ENCODE measurements at regions not wholly inside any gene's neighbourhood (a gene's known extent, or its start where the extent isn't known, plus 50 kb on each side); places are given as distances from the start of the nearest gene placed in this dataset.

DNA sequence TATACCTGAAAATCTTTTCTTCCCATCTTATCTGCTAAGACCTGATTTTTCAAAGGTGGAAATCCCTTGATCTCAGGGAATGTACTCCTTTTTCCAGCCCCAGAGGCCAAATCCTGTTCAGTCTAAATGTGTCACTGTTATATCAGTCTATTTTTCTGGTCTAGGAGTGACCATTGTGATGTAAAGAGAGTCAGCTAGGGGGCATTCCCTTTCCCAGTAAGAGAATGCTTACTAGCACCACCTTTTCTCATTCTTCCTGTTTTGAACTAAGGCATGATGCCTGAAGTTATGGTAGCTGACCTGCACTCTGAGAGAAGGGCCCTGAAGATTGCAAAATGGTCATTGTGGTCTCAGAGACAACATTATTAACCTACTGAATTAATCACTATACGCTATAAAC lies 124.1 kb upstream of the XIRP2 start:
- no peak overlapping the region for H2AFZ ChIP-seq (ENCODE audit: low read depth, low read length)
- H3K9me1 ChIP-seq (replicated peaks; ENCODE audit: control insufficient read depth, extremely low read depth, insufficient read depth, low read length) = no peaks in the 10 kb centered on the region
- FAIRE-seq (no peak), DNase-seq (ENCODE audit: low read depth, low spot score) (no peak)
- H3K4me2 ChIP-seq (ENCODE audit: insufficient read depth, low read length) = no peak overlapping the region
- intact Hi-C loops (cut with micrococcal nuclease) = no loop called here
- H3K27me3 ChIP-seq (ENCODE audit: control insufficient read depth in 2 of 2, insufficient read depth in 2 of 2, low read length in 2 of 2) = no peaks in the 10 kb centered on the region
- POLR2A ChIA-PET = no interaction called here
- no peaks in the 10 kb centered on the region for H3K9me3 ChIP-seq (replicated peaks; ENCODE audit: control insufficient read depth, insufficient read depth, low read length)
- no peaks in the 10 kb centered on the region for H3K79me2 ChIP-seq (ENCODE audit: control insufficient read depth, insufficient read depth, low read length)
- H3K9ac ChIP-seq (replicated peaks; ENCODE audit: extremely low read depth, insufficient read depth, low read length) = no peak overlapping the region
- H3K4me3 ChIP-seq (replicated peaks in 1 of 3; ENCODE audit: insufficient read depth in 1 of 3, low read depth in 1 of 3, low read length in 3 of 3) = no peak overlapping the region
- no peak overlapping the region for H3K27ac ChIP-seq (ENCODE audit: insufficient read depth, low read depth, low read length)
- H3K36me3 ChIP-seq (ENCODE audit: control insufficient read depth in 2 of 2, extremely low read depth in 1 of 2, insufficient read depth in 2 of 2, low read length in 2 of 2) = no peaks in the 10 kb centered on the region
- BruUV-seq (replicated peaks) = no TSS peak
- TF ChIP-seq POLR2A (IDR thresholded peaks at IDR 0.05; ENCODE audit: low read depth, low read length) = no peak
- TF ChIP-seq MYC (IDR thresholded peaks at IDR 0.05; ENCODE audit: low read depth, low read length) = no peak
- TF ChIP-seq MAX (IDR thresholded peaks at IDR 0.05; ENCODE audit: insufficient read depth, insufficient read length) = no peak
- TF ChIP-seq FOS (IDR thresholded peaks at IDR 0.05; ENCODE audit: borderline replicate concordance, insufficient read depth, low read length) = no peak
- TF ChIP-seq, protein P1, sequence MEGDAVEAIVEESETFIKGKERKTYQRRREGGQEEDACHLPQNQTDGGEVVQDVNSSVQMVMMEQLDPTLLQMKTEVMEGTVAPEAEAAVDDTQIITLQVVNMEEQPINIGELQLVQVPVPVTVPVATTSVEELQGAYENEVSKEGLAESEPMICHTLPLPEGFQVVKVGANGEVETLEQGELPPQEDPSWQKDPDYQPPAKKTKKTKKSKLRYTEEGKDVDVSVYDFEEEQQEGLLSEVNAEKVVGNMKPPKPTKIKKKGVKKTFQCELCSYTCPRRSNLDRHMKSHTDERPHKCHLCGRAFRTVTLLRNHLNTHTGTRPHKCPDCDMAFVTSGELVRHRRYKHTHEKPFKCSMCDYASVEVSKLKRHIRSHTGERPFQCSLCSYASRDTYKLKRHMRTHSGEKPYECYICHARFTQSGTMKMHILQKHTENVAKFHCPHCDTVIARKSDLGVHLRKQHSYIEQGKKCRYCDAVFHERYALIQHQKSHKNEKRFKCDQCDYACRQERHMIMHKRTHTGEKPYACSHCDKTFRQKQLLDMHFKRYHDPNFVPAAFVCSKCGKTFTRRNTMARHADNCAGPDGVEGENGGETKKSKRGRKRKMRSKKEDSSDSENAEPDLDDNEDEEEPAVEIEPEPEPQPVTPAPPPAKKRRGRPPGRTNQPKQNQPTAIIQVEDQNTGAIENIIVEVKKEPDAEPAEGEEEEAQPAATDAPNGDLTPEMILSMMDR (IDR thresholded peaks at IDR 0.05; ENCODE audit: extremely low read depth in 1 of 2, insufficient read depth in 1 of 2, low read depth in 1 of 2, low read length in 2 of 2) = no peak
- no peak for TF ChIP-seq GATA2 (IDR thresholded peaks at IDR 0.05; ENCODE audit: insufficient read depth, insufficient read length, low read depth, low read length)
- no peak for TF ChIP-seq EZH2 (IDR thresholded peaks at IDR 0.05; ENCODE audit: borderline replicate concordance, low read depth, low read length, severe bottlenecking)
- TF ChIP-seq POLR2AphosphoS5 (IDR thresholded peaks at IDR 0.05; ENCODE audit: insufficient read depth, low read depth, low read length) = no peak
- no peak for TF ChIP-seq JUN (IDR thresholded peaks at IDR 0.05; ENCODE audit: borderline replicate concordance, insufficient read depth, insufficient read length, low read depth)
- H4K20me1 ChIP-seq (replicated peaks; ENCODE audit: control insufficient read depth, extremely low read depth, insufficient read depth, low read length) = no peaks in the 10 kb centered on the region
- H3K4me1 ChIP-seq (ENCODE audit: control insufficient read depth, extremely low read depth, insufficient read depth, low read length) = no peaks in the 10 kb centered on the region
- dilution Hi-C loops (cut with MboI; ENCODE audit: extremely low pct_ligation_motif_present, low sequenced_read_pairs) = no loop called here
- CTCF ChIA-PET = no interaction called here
